Neuron (in vitro differentiated cells): ENCODE measurements at regions not wholly inside any gene's neighbourhood (a gene's known extent, or its start where the extent isn't known, plus 50 kb on each side); places are given as distances from the start of the nearest gene placed in this dataset.
"Not testable (repeated sequence)": the region's sequence is repeated elsewhere in the genome, so short reads cannot be mapped to it uniquely, and the experiment has no call there.

ENCODE experiments used
- H2AFZ ChIP-seq: one replicate; pipeline ENCODE4 v1.6.1; 2013; ENCODE audit warnings: low read depth, mild to moderate bottlenecking, inconsistent platforms, low read length, moderate library complexity
- H3K27me3 ChIP-seq: one replicate; pipeline ENCODE4 v1.6.1; 2013; ENCODE audit warnings: low read length; ENCODE audit not compliant: insufficient read depth
- H3K36me3 ChIP-seq: one replicate; pipeline ENCODE4 v1.6.1; 2013; ENCODE audit warnings: low read length; ENCODE audit not compliant: insufficient read depth
- H3K4me1 ChIP-seq: one replicate; pipeline ENCODE4 v1.6.1; 2013; ENCODE audit warnings: low read length; ENCODE audit not compliant: insufficient read depth
- H3K4me3 ChIP-seq: 2 replicates; pipeline ENCODE4 v1.5.1; 2013; ENCODE audit warnings: mild to moderate bottlenecking, low read length, moderate library complexity
- H3K9me3 ChIP-seq: one replicate; pipeline ENCODE4 v1.6.1; 2013; ENCODE audit warnings: low read length

DNA sequence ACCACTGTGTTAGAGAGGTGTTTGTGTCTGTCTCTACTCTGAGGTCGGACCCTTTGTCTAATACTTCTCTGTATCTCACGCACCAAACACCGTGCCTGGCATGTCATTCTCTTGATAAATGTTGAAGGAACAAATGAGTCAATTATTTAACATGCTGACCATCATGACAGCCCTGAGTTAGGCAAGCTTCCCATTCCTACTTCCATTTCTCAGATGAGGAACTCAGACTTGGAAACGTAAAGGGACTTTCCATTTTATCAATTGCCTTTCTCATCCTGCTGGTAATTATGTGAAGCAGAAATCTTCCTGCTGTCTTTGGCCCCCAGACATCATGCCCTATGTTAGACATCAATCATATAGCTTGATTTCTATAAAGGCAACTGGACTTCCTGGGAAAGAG lies 227.0 kb upstream of the ECI2 start:
- Histone ChIP-seq H2AFZ (no peak overlapping the region), H3K4me1 (peaks cover 9% of the 10 kb centered on the region), H3K36me3 (no peaks in the 10 kb centered on the region), H3K4me3 (no peak overlapping the region), H3K27me3 (no peaks in the 10 kb centered on the region), H3K9me3 (no peaks in the 10 kb centered on the region)

DNA sequence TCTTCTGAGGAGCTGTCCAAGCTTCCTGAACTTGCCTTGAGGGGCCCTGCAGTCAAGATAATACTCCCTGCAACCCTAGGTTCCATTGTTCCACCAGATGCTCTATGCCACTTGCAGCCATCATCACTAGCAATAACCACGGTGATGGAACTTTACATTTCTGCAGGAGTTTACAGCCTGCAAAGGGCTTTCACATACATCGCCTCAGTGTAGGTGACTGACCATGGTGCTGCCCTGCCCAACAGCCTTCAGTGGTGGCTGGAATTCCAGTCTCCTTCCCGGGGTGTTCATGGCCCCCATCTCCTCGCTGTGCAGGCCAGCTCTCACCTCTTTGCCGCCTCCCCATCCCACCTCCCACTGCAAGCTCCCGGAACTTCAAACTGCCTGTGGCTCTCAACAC lies 225.5 kb upstream of the ECI2 start:
- Histone ChIP-seq H3K4me3 (no peak overlapping the region), H3K4me1 (peaks cover 9% of the 10 kb centered on the region), H3K9me3 (no peaks in the 10 kb centered on the region), H3K36me3 (no peaks in the 10 kb centered on the region), H3K27me3 (no peaks in the 10 kb centered on the region), H2AFZ (no peak overlapping the region)

DNA sequence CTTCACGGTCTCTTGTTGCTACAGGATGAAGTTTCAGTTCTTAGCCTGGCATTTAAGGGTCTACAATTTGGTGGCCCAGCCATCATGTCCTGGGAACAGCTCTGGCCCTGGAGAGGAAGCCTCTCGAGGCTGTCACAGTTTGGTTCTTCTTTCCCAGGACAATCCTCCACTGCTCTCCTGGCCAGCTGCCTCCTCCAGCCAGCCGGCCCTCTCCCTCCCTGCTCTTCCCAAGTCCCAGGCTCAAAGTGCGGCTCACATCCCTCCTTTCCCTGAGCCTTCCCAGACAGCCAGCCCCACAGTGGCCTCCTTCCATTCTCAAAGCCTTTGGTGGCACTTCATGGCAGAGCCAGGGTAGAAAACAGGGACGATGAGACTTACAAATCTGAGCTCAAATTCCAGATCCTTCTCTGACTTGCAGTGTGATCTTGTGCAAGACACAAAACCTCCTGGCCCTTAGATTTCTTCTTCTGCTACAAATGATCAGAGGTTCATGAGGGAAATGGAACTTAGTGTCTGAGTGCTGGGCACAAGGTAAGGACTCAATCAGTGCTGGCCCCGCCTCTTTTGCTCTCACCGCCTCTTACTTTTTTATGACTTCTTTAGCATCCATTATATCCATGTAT lies 223.8 kb upstream of the ECI2 start:
- H3K36me3 ChIP-seq: no peaks in the 10 kb centered on the region
- H3K9me3 ChIP-seq: no peaks in the 10 kb centered on the region
- H3K27me3 ChIP-seq: no peaks in the 10 kb centered on the region
- no peak overlapping the region for H3K4me3 ChIP-seq
- peaks cover 9% of the 10 kb centered on the region for H3K4me1 ChIP-seq
- no peak overlapping the region for H2AFZ ChIP-seq

DNA sequence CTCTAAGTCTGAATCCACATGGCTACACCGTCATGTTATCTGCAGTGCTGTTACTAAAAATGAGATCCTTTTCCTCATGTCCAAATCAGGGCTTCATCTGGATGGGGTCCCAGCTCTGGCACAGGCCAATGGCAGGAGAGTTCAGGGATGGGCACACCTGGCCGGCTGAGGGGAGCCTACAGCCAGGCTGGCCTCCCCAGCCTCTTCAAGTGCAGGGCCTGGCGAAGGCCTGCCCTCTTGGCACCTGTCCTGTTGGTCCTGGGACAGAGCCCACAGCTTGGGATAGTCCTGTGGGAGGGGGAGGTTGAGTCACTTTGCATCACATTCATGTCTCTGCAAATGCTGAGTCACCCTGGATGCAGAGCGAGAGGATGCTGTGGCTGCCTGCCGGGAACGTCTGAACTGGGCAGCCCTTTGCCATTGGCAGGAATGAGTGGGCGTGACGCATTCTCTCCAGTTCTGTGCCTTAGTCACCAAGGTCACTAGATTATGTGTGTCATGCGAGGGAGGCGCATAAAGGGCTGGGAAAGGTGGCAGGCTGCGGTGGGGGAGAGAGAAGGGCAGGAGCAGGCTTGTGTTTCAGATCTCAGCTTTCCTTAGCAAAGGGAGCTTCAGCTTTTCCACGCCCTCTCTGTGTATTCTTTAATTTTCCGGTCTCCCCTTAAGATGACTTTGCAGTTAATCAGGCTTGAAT lies 223.2 kb upstream of the ECI2 start:
- no peaks in the 10 kb centered on the region for H3K36me3 ChIP-seq
- H3K27me3 ChIP-seq: no peaks in the 10 kb centered on the region
- peaks cover 9% of the 10 kb centered on the region for H3K4me1 ChIP-seq
- no peak overlapping the region for H2AFZ ChIP-seq
- H3K4me3 ChIP-seq: no peak overlapping the region
- no peaks in the 10 kb centered on the region for H3K9me3 ChIP-seq

DNA sequence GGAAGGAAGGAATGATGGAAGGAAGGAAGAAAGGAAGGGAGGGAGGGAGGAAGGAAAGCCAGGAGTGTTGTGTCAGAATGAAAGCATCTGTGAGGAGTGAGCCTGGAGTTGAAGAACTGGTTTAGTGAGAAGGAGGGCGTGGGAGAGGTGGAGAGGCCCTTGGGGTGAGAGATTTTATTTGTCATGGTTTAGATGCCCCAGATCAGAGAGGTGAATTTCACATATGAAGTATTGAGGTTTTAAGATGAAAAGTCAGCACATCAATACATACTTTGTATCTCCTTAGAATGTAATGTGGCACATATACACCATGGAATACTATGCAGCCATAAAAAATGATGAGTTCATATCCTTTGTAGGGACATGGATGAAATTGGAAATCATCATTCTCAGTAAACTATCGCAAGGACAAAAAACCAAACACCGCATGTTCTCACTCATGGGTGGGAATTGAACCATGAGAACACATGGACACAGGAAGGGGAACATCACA lies 222.3 kb upstream of the ECI2 start:
- not testable (repeated sequence) for H3K4me3 ChIP-seq, H3K4me1 ChIP-seq, H3K9me3 ChIP-seq, H3K27me3 ChIP-seq, H2AFZ ChIP-seq, H3K36me3 ChIP-seq

DNA sequence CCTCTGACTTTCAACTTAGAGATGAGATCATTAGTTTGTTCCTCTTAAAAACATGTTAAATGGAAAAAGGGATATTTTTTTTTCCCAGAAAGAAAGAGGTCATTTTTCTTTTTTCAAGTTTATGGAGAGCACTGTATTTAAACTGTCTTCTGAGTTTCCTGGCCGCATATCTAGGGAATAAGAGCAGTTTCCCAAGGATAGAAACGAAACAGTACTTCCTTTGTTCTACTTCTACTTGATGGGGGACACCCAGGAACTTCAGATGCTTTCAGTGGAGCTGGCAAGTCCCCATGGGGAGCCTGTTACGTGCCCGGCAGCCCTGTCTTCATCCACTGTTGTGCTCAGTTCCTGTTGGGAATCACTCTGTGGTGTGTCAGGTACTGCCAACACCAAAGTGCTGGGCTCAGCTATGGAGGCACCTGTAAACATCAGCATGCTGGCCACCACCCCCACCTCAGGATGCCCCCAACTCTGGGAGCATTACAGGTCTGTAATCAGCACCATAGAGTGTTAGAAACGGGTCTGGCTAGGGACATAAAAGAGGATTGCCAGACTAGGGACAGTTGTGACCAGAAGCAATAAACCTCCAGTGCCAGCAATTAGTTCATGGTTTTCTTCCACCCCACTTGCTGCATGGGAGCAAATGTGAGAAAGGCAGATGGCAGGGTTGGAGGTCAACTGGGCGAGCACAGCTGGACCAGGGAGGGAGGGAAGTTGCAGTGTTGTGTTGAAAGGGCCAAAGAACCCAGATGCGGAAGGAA lies 221.7 kb upstream of the ECI2 start:
- no peak overlapping the region for H3K4me3 ChIP-seq
- H3K9me3 ChIP-seq: no peaks in the 10 kb centered on the region
- H3K4me1 ChIP-seq: peaks cover 9% of the 10 kb centered on the region
- no peak overlapping the region for H2AFZ ChIP-seq
- H3K27me3 ChIP-seq: no peaks in the 10 kb centered on the region
- H3K36me3 ChIP-seq: no peaks in the 10 kb centered on the region

DNA sequence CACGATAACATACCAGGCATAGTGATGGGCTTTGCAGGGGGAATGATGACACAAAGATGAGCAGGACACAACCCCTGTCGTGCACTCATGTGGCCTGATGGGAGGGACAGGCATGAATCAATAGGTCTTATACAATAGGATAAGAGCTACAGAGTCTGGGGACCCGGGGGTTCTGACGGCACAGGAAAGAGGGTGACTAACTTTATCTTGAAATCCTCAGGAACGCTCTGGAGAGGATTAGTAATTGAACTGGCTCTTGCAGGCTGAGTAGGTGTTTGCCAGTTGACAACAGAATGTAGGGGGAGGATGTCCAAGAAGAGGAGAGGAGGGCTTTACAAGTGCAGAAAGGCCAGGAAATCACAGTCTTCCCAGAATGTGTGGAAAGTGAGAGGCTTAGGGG lies 219.9 kb upstream of the ECI2 start:
- Histone ChIP-seq H3K36me3 (no peaks in the 10 kb centered on the region), H3K27me3 (no peaks in the 10 kb centered on the region), H3K9me3 (no peaks in the 10 kb centered on the region), H3K4me3 (no peak overlapping the region), H2AFZ (no peak overlapping the region), H3K4me1 (peaks cover 15% of the 10 kb centered on the region)

DNA sequence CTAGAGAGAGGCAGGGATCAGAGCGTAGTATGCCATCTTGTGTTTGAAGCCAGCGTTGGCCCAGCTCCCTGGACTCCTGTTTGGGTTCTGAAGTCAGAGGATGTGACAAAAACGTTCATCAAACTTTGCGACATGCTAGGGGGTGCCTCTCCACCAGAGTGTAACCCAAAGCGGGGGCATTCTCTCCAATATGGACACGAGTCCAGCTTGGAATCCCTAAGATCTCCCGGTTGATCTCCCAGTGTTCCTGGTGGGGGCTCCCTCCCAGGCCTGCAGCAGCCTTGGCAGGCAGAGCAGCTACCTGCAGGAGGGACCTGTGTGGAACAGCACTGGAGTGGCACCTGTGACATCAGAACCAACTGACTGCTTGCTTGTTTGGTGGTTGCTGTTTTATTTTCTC lies 218.8 kb upstream of the ECI2 start:
- no peak overlapping the region for H2AFZ ChIP-seq
- H3K9me3 ChIP-seq: no peaks in the 10 kb centered on the region
- no peak overlapping the region for H3K4me3 ChIP-seq
- no peaks in the 10 kb centered on the region for H3K27me3 ChIP-seq
- H3K4me1 ChIP-seq: peaks cover 13% of the 10 kb centered on the region
- H3K36me3 ChIP-seq: no peaks in the 10 kb centered on the region

DNA sequence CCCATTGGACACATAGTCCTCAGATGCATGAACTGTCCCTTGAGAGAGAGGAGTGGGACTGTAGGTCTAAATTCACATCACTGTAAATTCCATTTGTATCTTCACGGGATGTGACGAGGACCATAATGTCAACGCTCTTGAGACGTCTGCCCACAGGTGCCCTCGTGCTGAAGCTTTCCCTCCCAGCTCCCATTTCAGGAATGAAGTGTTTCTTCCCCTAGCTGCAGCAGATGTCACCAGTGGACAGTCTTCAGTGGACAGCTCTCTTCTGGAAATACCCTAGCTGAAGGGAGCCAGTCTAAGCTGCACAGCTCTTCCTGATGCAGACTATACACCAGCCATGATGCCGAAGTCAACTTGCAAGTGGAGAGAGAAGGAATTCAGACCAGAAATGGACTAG lies 217.4 kb upstream of the ECI2 start:
- Histone ChIP-seq H3K9me3 (no peaks in the 10 kb centered on the region), H3K4me1 (peaks cover 6% of the 10 kb centered on the region), H2AFZ (no peak overlapping the region), H3K4me3 (no peak overlapping the region), H3K36me3 (no peaks in the 10 kb centered on the region), H3K27me3 (no peaks in the 10 kb centered on the region)

DNA sequence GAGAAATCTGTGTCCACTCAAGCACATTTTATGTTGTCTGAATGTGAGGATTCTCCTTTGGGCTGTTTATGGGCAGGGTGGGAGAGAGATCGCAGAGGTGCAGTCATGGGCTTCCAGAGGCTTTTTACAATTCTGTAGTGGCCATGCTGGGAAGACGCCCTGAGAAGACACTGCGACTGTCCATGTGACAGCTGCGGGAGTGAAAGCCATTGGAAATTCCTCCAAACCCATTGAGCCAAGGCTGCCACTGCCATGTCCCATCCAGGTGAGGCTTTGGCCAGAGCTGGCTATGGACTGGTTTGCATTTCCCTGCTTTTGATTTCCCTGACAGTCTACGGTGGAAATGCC lies 216.9 kb upstream of the ECI2 start:
- Histone ChIP-seq H3K9me3 (no peaks in the 10 kb centered on the region), H2AFZ (peak overlapping the region; percentile 51), H3K36me3 (no peaks in the 10 kb centered on the region), H3K4me3 (no peak overlapping the region), H3K4me1 (peaks cover 6% of the 10 kb centered on the region), H3K27me3 (no peaks in the 10 kb centered on the region)

DNA sequence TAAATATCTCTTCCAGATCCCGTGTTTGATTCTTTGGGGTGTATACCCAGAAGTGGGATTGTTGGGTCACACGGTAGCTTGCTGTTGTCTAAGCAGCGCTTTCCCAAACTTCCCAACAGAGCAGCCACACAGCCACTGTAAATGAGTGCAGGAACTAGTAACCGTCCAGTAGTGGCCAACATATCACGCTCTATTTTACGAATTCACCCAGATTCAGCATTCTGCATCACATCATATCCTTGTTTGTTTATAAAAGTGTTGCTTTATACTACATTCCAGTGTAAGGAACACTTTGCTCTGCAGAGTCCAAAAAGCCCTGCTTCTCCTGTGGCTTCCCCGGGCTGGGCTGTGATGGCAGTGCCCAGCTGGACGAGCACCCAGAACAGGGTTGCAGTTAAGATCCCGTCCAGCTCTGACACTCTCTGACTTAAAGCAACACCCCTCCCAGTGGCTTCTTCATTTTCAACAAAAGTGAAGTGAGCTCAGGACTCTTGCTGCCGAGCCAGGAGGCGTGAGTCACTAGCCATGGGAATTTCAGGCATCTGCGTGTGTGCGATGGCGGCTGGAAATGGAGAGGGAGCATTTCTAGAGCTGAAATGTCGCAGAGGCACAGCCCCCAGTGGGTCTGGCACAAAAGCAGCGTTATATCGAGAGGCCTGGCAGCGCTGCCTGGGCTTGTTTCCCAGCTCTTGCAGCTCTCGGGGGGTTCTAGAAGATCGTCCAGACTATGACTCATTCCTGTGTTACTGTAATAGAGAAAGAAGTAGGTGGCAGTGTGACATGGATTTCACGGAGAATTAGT lies 216.3 kb upstream of the ECI2 start:
- no peak overlapping the region for H3K4me3 ChIP-seq
- no peaks in the 10 kb centered on the region for H3K36me3 ChIP-seq
- H2AFZ ChIP-seq: peak overlapping the region; percentile 51
- peaks cover 6% of the 10 kb centered on the region for H3K4me1 ChIP-seq
- H3K9me3 ChIP-seq: no peaks in the 10 kb centered on the region
- H3K27me3 ChIP-seq: no peaks in the 10 kb centered on the region

DNA sequence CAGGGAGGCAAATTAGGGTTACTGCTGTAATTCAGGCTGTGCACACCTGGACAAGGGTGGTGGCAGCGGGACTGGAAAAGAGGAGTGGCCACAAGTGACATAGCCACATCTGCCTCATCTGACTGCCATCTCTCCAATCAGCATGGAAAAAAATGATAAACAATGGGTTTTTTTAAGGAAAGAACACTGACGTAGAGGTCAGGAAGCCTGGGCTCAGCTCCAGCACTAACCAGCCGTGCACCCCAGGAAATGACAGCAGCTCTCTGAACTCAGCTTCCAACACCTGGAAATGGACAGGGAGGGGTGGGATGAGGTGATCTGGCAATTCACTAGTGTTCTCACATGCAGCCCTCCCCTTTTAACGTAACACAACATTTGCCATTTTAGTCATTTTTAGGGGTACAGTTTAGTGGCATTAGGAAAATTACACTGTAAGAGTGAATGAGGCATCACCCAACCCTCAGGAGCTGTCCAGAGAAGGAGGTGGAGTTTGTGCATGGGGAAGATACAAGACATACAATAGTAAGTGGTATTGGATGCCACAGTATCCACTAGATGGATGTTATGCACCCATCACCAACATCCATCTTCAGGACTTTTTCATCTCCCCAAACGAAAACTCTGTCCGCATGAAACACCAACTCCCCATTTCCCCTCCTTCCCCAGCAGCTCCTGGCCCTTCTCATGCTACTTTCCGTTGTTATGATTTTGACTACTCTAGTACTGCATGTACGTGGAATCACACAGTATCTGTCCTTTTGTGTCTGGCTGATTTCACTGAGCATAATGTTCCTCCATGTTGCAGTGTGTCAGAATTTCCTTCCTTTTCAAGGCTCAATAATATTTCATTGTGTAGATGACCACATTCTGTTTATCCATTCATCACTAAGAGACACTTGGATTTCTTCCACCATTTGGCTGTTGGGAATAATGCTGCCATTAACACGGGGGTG lies 215.5 kb upstream of the ECI2 start:
- no peaks in the 10 kb centered on the region for H3K27me3 ChIP-seq
- H3K36me3 ChIP-seq: no peaks in the 10 kb centered on the region
- no peak overlapping the region for H2AFZ ChIP-seq
- peaks cover 6% of the 10 kb centered on the region for H3K4me1 ChIP-seq
- H3K4me3 ChIP-seq: no peak overlapping the region
- no peaks in the 10 kb centered on the region for H3K9me3 ChIP-seq
